HEK293 (cell line): ENCODE measurements at regions not wholly inside any gene's neighbourhood (a gene's known extent, or its start where the extent isn't known, plus 50 kb on each side); places are given as distances from the start of the nearest gene placed in this dataset.

Experiments used
- CTCF ChIP-seq: fragments of 450-650 bp; formaldehyde crosslinking; IDR thresholded peaks from 2 replicates; pipeline ENCODE4 v1.5.1; 2016; ENCODE audit warnings: missing biosample characterization, missing genetic modification characterization
- KLF1 ChIP-seq: fragments of 450-650 bp; formaldehyde crosslinking; IDR thresholded peaks from 2 replicates; pipeline ENCODE4 v1.5.1; 2016; ENCODE audit warnings: missing biosample characterization, missing genetic modification characterization
- MYNN ChIP-seq: fragments of 450-650 bp; formaldehyde crosslinking; IDR thresholded peaks from 2 replicates; pipeline ENCODE4 v1.5.1; 2016; ENCODE audit warnings: missing biosample characterization, missing genetic modification characterization, borderline replicate concordance
- REST ChIP-seq: fragments of 450-650 bp; formaldehyde crosslinking; IDR thresholded peaks from 2 replicates; pipeline ENCODE4 v1.5.1; 2016; ENCODE audit warnings: missing biosample characterization, missing genetic modification characterization
- SALL2 ChIP-seq: fragments of 450-650 bp; formaldehyde crosslinking; IDR thresholded peaks from 2 replicates; pipeline ENCODE4 v1.5.0; 2017; ENCODE audit warnings: missing biosample characterization, mild to moderate bottlenecking, missing genetic modification characterization, borderline replicate concordance
- YY1 ChIP-seq: fragments of 450-650 bp; formaldehyde crosslinking; IDR thresholded peaks from 2 replicates; pipeline ENCODE4 v1.5.1; 2018; ENCODE audit warnings: missing biosample characterization, missing genetic modification characterization
- ZNF24 ChIP-seq: fragments of 450-650 bp; formaldehyde crosslinking; IDR thresholded peaks from 2 replicates; pipeline ENCODE4 v1.5.1; 2016; ENCODE audit warnings: missing biosample characterization, missing genetic modification characterization
- ZNF341 ChIP-seq: fragments of 450-650 bp; formaldehyde crosslinking; IDR thresholded peaks from 2 replicates; pipeline ENCODE4; 2016; ENCODE audit warnings: low read depth, missing biosample characterization, missing genetic modification characterization
- ZNF704 ChIP-seq: fragments of 450-650 bp; formaldehyde crosslinking; IDR thresholded peaks from 2 replicates; pipeline ENCODE4 v1.5.1; 2016; ENCODE audit warnings: missing biosample characterization, missing genetic modification characterization
- TF ChIP-seq, protein P1 (sequence below): sonication (generic); formaldehyde crosslinking; IDR thresholded peaks from 2 replicates; pipeline ENCODE4 v1.8.1; 2022; ENCODE audit warnings: mild to moderate bottlenecking, moderate library complexity, missing genetic modification reagents
- TF ChIP-seq, protein P2 (sequence below): fragments of 450-650 bp; formaldehyde crosslinking; IDR thresholded peaks from 2 replicates; pipeline ENCODE4 v1.5.1; 2017; ENCODE audit warnings: missing biosample characterization, missing genetic modification characterization
- TF ChIP-seq, protein P3 (sequence below): fragments of 450-650 bp; formaldehyde crosslinking; IDR thresholded peaks from 2 replicates; pipeline ENCODE4 v1.5.1; 2016; ENCODE audit warnings: missing biosample characterization, missing genetic modification characterization
- TF ChIP-seq, protein P4 (sequence below): fragments of 450-650 bp; IDR thresholded peaks from 2 replicates; pipeline ENCODE4 v1.5.1; 2018; ENCODE audit warnings: missing biosample characterization, missing genetic modification characterization

- TF ChIP-seq KLF1 (tag by site-specific recombination) (no peak), CTCF (no peak), REST (tag by site-specific recombination) (no peak), SALL2 (tag by site-specific recombination) (no peak), MYNN (tag by site-specific recombination) (no peak), ZNF704 (tag by site-specific recombination) (no peak), YY1 (tag by site-specific recombination) (no peak), ZNF341 (tag by site-specific recombination) (no peak), ZNF24 (tag by site-specific recombination) (no peak)
- TF ChIP-seq, protein P1, sequence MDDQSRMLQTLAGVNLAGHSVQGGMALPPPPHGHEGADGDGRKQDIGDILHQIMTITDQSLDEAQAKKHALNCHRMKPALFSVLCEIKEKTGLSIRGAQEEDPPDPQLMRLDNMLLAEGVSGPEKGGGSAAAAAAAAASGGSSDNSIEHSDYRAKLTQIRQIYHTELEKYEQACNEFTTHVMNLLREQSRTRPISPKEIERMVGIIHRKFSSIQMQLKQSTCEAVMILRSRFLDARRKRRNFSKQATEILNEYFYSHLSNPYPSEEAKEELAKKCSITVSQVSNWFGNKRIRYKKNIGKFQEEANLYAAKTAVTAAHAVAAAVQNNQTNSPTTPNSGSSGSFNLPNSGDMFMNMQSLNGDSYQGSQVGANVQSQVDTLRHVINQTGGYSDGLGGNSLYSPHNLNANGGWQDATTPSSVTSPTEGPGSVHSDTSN (CRISPR knock-in tag), result no peak
- TF ChIP-seq, protein P2, sequence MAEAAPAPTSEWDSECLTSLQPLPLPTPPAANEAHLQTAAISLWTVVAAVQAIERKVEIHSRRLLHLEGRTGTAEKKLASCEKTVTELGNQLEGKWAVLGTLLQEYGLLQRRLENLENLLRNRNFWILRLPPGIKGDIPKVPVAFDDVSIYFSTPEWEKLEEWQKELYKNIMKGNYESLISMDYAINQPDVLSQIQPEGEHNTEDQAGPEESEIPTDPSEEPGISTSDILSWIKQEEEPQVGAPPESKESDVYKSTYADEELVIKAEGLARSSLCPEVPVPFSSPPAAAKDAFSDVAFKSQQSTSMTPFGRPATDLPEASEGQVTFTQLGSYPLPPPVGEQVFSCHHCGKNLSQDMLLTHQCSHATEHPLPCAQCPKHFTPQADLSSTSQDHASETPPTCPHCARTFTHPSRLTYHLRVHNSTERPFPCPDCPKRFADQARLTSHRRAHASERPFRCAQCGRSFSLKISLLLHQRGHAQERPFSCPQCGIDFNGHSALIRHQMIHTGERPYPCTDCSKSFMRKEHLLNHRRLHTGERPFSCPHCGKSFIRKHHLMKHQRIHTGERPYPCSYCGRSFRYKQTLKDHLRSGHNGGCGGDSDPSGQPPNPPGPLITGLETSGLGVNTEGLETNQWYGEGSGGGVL (tag by site-specific recombination), result no peak
- TF ChIP-seq, protein P3, sequence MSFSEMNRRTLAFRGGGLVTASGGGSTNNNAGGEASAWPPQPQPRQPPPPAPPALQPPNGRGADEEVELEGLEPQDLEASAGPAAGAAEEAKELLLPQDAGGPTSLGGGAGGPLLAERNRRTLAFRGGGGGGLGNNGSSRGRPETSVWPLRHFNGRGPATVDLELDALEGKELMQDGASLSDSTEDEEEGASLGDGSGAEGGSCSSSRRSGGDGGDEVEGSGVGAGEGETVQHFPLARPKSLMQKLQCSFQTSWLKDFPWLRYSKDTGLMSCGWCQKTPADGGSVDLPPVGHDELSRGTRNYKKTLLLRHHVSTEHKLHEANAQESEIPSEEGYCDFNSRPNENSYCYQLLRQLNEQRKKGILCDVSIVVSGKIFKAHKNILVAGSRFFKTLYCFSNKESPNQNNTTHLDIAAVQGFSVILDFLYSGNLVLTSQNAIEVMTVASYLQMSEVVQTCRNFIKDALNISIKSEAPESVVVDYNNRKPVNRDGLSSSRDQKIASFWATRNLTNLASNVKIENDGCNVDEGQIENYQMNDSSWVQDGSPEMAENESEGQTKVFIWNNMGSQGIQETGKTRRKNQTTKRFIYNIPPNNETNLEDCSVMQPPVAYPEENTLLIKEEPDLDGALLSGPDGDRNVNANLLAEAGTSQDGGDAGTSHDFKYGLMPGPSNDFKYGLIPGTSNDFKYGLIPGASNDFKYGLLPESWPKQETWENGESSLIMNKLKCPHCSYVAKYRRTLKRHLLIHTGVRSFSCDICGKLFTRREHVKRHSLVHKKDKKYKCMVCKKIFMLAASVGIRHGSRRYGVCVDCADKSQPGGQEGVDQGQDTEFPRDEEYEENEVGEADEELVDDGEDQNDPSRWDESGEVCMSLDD, result no peak
- TF ChIP-seq, protein P4, sequence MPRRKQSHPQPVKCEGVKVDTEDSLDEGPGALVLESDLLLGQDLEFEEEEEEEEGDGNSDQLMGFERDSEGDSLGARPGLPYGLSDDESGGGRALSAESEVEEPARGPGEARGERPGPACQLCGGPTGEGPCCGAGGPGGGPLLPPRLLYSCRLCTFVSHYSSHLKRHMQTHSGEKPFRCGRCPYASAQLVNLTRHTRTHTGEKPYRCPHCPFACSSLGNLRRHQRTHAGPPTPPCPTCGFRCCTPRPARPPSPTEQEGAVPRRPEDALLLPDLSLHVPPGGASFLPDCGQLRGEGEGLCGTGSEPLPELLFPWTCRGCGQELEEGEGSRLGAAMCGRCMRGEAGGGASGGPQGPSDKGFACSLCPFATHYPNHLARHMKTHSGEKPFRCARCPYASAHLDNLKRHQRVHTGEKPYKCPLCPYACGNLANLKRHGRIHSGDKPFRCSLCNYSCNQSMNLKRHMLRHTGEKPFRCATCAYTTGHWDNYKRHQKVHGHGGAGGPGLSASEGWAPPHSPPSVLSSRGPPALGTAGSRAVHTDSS, result no peak
Measured at GRCh38 chr12:92058664-92059063, 87.0 kb downstream of the BTG1 start.
